ENCODE measurements at regions not wholly inside any gene's neighbourhood (a gene's known extent, or its start where the extent isn't known, plus 50 kb on each side); places are given as distances from the start of the nearest gene placed in this dataset.
A peak's percentile ranks its signal among the peaks of the same experiment; 100 is the strongest.

DNA sequence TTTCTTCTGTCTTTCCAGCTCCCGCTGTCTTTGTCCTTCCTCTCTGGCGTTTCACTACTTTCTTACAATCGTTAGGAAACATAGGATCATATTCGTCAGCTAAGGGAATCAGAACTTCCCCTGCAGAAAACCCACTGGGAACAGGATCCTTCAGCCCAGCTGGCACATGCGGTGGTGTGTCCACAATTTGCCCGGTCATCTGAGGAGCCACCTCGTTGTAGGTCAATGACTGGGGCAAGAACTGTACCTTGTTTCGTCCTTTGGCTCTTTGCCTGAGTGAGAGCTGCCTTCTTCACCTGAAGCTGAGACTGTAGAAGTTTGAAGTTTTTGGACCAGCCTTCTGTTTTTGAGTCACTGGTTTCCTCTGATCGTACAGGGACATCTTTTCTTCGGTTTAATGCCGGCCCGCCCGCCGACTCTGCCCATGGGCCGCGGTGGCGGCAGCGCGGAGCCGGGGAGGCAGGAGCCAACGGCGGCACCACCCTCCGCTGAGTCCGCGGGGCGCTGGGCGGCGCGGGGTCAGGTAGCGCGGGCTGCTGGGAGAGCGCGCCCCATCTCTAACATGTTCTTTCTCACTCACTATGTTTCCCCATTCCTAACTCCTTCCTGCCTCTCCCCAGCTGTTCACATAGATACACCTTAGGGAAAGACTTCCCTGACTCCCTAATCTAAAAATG lies 214.1 kb upstream of the NANOGP8 start:
- TF ChIP-seq GATA2 (IDR thresholded peaks at IDR 0.05; ENCODE audit: low read depth, low read length) = no peak
- no peak for TF ChIP-seq GATA3 (IDR thresholded peaks at IDR 0.05; ENCODE audit: low read depth, low read length)

DNA sequence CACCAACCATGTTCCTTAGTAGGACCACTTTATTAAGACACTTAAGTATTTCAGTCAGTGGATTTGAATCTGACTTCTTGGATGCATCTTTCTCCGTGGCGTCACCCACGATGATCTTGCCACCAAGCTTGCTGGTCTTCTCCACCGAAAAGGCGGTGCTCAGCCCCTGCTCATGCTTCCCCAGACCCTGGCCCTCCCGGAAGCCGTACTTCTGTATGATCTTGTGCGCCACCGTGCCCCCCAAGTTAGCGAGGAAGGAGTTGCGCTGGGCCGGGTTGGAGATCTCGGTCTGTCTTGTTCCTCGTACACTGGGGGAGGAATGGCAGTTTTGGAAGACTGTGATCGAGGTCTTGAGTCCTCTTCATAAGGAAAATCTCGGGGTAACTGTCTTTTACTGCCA lies 213.4 kb upstream of the NANOGP8 start:
- TF ChIP-seq GATA3 (IDR thresholded peaks at IDR 0.05; ENCODE audit: low read depth, low read length) (no peak), GATA2 (IDR thresholded peaks at IDR 0.05; ENCODE audit: low read depth, low read length) (no peak)

GRCh38 chr15:35293353-35294130 lies 208.4 kb upstream of the NANOGP8 start:
- TF ChIP-seq GATA3 (IDR thresholded peaks at IDR 0.05; ENCODE audit: low read depth, low read length) (no peak), GATA2 (IDR thresholded peaks at IDR 0.05; ENCODE audit: low read depth, low read length) (no peak)

DNA sequence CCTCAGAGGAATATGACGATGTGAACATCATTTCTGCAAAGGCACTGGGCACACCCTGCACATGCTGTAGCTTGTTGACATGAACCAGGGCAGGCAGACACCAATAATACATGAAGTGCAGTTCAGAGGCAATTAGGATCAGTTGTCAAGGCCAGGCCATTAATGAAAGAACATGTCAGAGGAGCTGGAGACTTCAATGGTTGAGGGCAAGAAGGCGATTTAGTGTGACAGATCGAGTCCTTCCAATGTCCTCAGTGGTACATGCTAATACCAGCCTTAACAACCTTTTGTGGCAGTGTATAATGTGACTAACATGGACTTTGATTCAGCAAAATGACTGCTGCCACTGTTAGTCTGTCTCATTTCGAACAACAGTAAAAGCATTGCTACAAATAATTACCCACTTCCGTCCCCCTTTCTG lies 205.2 kb upstream of the NANOGP8 start:
- TF ChIP-seq GATA2 (IDR thresholded peaks at IDR 0.05; ENCODE audit: low read depth, low read length) (no peak), GATA3 (IDR thresholded peaks at IDR 0.05; ENCODE audit: low read depth, low read length) (no peak)

DNA sequence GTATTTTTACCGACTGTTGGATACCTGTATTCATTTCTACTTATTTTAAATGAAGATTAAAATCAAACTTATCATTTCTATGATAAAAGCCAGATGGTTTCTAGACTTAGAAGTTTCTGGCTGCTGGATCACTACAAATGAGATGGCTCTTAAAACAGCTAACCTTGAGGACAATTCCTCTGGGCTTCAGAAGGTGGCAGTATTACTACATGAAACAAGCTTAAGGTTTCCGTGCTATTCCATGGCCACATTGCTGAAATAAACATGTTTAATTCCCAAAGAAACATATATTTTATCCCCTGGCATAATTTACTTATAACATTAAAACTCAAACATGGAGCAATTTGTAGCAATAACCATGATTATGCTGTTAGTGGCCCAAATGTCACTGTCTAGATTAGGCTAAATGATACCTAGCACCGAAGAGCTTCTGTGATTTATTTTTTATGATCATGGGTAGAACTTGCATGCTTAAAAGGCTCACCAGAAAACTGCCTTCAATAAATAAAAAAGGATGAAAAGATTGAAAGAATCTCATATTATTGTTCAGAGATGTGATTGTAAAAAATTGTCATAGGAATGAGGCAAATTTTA lies 204.0 kb upstream of the NANOGP8 start:
- TF ChIP-seq GATA3 (IDR thresholded peaks at IDR 0.05; ENCODE audit: low read depth, low read length) (no peak), GATA2 (IDR thresholded peaks at IDR 0.05; ENCODE audit: low read depth, low read length) (no peak)

- TF ChIP-seq GATA3 (IDR thresholded peaks at IDR 0.05; ENCODE audit: low read depth, low read length) (peak; percentile 82), GATA2 (IDR thresholded peaks at IDR 0.05; ENCODE audit: low read depth, low read length) (peak; percentile 96)
These were observed 203.5 kb upstream of the NANOGP8 start for GRCh38 chr15:35288580-35288979.

DNA sequence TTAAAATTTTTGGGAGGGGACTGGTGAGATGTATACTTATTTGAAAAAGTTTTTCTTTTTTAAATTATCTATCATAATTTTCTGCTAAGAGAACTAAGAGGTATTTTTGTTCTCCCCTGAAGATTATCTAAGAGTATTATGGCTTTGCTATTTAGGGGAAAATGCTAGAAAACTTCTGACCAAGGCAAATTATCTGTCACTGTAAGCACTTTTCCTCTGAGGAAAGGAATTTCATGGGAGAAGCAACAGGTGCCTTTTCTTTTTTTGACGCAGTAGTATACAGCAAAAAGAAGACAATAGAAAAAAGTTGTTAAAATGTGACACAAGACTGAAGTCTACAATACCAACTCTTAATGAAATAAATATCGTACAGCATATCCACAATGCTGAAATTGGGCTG lies 201.6 kb upstream of the NANOGP8 start:
- TF ChIP-seq GATA2 (IDR thresholded peaks at IDR 0.05; ENCODE audit: low read depth, low read length) (no peak), GATA3 (IDR thresholded peaks at IDR 0.05; ENCODE audit: low read depth, low read length) (no peak)

GRCh38 chr15:35282965-35283496 lies 197.9 kb upstream of the NANOGP8 start:
- TF ChIP-seq GATA2 (IDR thresholded peaks at IDR 0.05; ENCODE audit: low read depth, low read length) = no peak

GRCh38 chr15:35281515-35281914 lies 196.4 kb upstream of the NANOGP8 start:
- TF ChIP-seq GATA3 (IDR thresholded peaks at IDR 0.05; ENCODE audit: low read depth, low read length) = no peak
- no peak for TF ChIP-seq GATA2 (IDR thresholded peaks at IDR 0.05; ENCODE audit: low read depth, low read length)

- TF ChIP-seq GATA2 (IDR thresholded peaks at IDR 0.05; ENCODE audit: low read depth, low read length) = no peak
- no peak for TF ChIP-seq GATA3 (IDR thresholded peaks at IDR 0.05; ENCODE audit: low read depth, low read length)
These were observed 194.7 kb upstream of the NANOGP8 start for GRCh38 chr15:35279811-35280210.

DNA sequence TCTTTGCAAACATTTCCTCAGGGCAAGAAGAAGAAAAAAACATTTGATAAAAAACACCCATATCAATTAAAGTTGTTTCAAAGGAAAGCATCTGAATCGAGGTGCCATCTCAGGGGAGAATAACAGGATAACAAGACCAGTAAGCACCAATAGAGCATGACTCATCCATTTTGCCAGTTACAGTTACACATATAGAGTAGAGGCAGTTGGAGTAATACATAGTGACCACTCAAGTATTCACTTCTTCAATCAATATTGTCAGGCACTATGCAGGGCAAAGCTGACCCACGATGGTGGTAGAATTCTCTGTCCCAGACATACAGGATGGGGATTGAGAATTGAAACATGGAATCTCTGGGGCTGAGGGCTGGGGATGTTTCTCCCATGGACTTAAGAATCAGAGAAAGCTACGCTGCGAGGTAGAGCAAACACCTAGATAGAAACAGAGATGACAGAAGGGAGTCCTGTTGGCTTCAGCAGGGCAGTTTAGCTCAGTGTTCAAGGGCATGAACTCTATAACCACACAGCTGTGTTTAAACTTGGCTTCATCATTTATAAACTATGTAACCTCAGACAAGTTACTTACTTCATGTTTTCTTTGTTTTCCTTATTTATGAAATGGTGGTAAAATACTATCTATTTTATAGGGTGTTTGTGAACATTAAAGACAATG lies 186.4 kb upstream of the NANOGP8 start:
- TF ChIP-seq GATA3 (IDR thresholded peaks at IDR 0.05; ENCODE audit: low read depth, low read length) (no peak), GATA2 (IDR thresholded peaks at IDR 0.05; ENCODE audit: low read depth, low read length) (no peak)

DNA sequence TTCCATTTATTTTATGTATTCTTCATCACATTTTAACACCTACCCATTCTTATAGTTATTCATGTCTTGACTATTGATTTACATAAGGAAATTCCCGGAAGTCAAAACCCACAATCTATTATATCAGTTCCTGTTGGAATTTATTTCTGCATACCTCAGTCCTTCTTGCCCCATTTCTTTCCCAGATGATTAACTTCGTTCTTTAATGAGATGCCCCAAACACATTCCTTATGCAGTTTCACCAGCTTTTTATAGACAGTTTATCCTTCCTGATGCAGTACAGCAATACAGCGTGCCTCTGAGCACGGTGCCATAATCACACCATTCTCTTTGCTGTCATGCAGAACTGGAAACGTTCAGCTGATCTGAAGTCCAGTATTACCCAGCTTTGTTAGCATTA lies 175.8 kb upstream of the NANOGP8 start:
- TF ChIP-seq GATA2 (IDR thresholded peaks at IDR 0.05; ENCODE audit: low read depth, low read length) = no peak
- no peak for TF ChIP-seq GATA3 (IDR thresholded peaks at IDR 0.05; ENCODE audit: low read depth, low read length)

- TF ChIP-seq GATA2 (IDR thresholded peaks at IDR 0.05; ENCODE audit: low read depth, low read length) (no peak), GATA3 (IDR thresholded peaks at IDR 0.05; ENCODE audit: low read depth, low read length) (no peak)
These were observed 171.5 kb upstream of the NANOGP8 start for GRCh38 chr15:35256551-35256950.

DNA sequence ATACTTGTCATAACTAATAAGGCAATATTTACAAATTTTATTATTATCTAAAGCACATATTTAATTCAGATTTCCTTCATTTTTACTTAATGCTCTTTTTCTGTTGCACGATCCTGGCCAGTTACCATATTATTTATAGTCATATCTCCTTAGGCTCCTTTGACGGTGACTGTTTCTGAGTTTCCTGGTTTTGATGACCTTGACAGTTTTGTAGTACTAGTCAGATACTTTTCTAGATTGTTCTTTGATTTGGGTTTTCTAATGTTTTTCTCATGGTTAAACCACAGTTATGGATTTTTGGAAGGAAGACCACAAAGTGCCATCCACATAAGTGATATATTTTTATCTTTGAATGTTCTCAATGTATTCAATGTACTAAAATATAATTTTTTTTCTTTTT lies 171.0 kb upstream of the NANOGP8 start:
- TF ChIP-seq GATA3 (IDR thresholded peaks at IDR 0.05; ENCODE audit: low read depth, low read length) = no peak
- TF ChIP-seq GATA2 (IDR thresholded peaks at IDR 0.05; ENCODE audit: low read depth, low read length) = no peak

Measured in SH-SY5Y (cell line).